Panc1 (cell line): ENCODE measurements at regions not wholly inside any gene's neighbourhood (a gene's known extent, or its start where the extent isn't known, plus 50 kb on each side); places are given as distances from the start of the nearest gene placed in this dataset.

Source experiments
- ATAC-seq: fragments of 200-7000 bp; cut with Tn5 transposase; 2 replicates; pipeline ENCODE4 v1.9.1; 2020; ENCODE audit warnings: mild to moderate bottlenecking, moderate library complexity
- BruUV-seq: library from RNA; stranded (reverse); fragments of 400-500 nt; replicated peaks from 2 replicates; lab custom pipeline; 2021; lab: Mats Ljungman, UMichigan
- CTCF ChIA-PET: fragments of 300-600 bp; sonication (Branson Sonifier 250); formaldehyde crosslinking; loops from one replicate; lab custom pipeline; 2022; ENCODE audit warnings: antibody characterized with exemption; lab: Charles Lee
- POLR2A ChIA-PET: fragments of 300-600 bp; sonication (Branson Sonifier 250); formaldehyde crosslinking; loops from one replicate; lab custom pipeline; 2022; ENCODE audit warnings: antibody characterized with exemption; lab: Charles Lee
- DNase-seq: peaks from one replicate; pipeline ENCODE4 v3.0.0-alpha.2; 2010; ENCODE audit warnings: low read depth, low spot score
- H3K27ac ChIP-seq: 2 replicates; pipeline ENCODE4 v1.5.1; 2011; ENCODE audit warnings: mild to moderate bottlenecking, low read length, inconsistent platforms
- H3K27me3 ChIP-seq: fragments of 200-500 bp; sonication (Bioruptor generic); 2 replicates; pipeline ENCODE4 v1.6.0; 2014; ENCODE audit warnings: low read length, inconsistent platforms; ENCODE audit not compliant: control insufficient read depth, insufficient read depth
- H3K36me3 ChIP-seq: fragments of 200-500 bp; sonication (Bioruptor generic); 2 replicates; pipeline ENCODE4 v1.5.1; 2014; ENCODE audit warnings: inconsistent platforms, mild to moderate bottlenecking, low read length, moderate library complexity; ENCODE audit not compliant: control insufficient read depth, insufficient read depth
- H3K4me1 ChIP-seq: 2 replicates; pipeline ENCODE4 v1.5.1; 2011; ENCODE audit warnings: inconsistent platforms, mild to moderate bottlenecking, low read length, moderate library complexity; ENCODE audit not compliant: control insufficient read depth, insufficient read depth
- H3K4me3 ChIP-seq, 2 experiments: 2 replicates each; pipeline ENCODE4 v1.5.1; 2011 to 2012; ENCODE audit warnings: low read depth in 2 of 2, low read length in 2 of 2, mild to moderate bottlenecking in 2 of 2, inconsistent platforms in 1 of 2, moderate library complexity in 1 of 2
- H3K9me3 ChIP-seq: fragments of 200-500 bp; sonication (Bioruptor generic); 2 replicates; pipeline ENCODE4 v1.5.1; 2014; ENCODE audit warnings: low read depth, mild to moderate bottlenecking, inconsistent platforms, low read length, moderate library complexity; ENCODE audit not compliant: control insufficient read depth, insufficient read depth
- CTCF ChIP-seq: fragments of 450-650 bp; IDR thresholded peaks from 2 replicates; pipeline ENCODE4 v1.5.1; 2017; ENCODE audit warnings: mild to moderate bottlenecking
- POLR2AphosphoS5 ChIP-seq: IDR thresholded peaks from 2 replicates; pipeline ENCODE4 v1.6.1; 2012; ENCODE audit warnings: mild to moderate bottlenecking, low read depth, low read length, moderate library complexity
- REST ChIP-seq, 2 experiments: IDR thresholded peaks; 2 replicates each; pipeline ENCODE4 v1.6.1; 2011 to 2012; ENCODE audit warnings: low read depth in 2 of 2, control low read depth in 1 of 2, low read length in 1 of 2, mild to moderate bottlenecking in 1 of 2, moderate library complexity in 1 of 2; ENCODE audit not compliant: insufficient read depth in 1 of 2
- SIN3A ChIP-seq: IDR thresholded peaks from 2 replicates; pipeline ENCODE4 v1.6.1; 2012; ENCODE audit warnings: low read depth, mild to moderate bottlenecking, low read length, moderate library complexity, borderline replicate concordance; ENCODE audit not compliant: insufficient read depth
- TCF7L2 ChIP-seq: IDR thresholded peaks from 2 replicates; pipeline ENCODE4 v1.6.1; 2011; ENCODE audit warnings: mild to moderate bottlenecking, low read depth, low read length, inconsistent platforms
- in situ Hi-C: cut with HindIII; loops from 2 replicates; pipeline ENCODE4 v1.10.0; 2016; ENCODE audit warnings: low sequenced_read_pairs, low pct_unique_long_range_greater_than_20kb
- intact Hi-C: fragments of 100-400 bp; cut with micrococcal nuclease; formaldehyde crosslinking; loops from one replicate; pipeline ENCODE4 v1.10.0; 2022; ENCODE audit not compliant: unreplicated experiment

- in situ Hi-C loops (no loop called here), intact Hi-C loops (no loop called here)
- no peak overlapping the region for H3K4me3 ChIP-seq
- H3K36me3 ChIP-seq: no peaks in the 10 kb centered on the region
- no peak for ATAC-seq
- TF ChIP-seq TCF7L2 (no peak), SIN3A (no peak), CTCF (no peak), POLR2AphosphoS5 (no peak), REST (IDR thresholded peaks at IDR 0.05; ENCODE audit: insufficient read depth in 1 of 2, low read depth in 2 of 2, low read length in 1 of 2) (no peak)
- no peaks in the 10 kb centered on the region for H3K27me3 ChIP-seq
- no peak for DNase-seq
- CTCF ChIA-PET: no interaction called here
- POLR2A ChIA-PET: no interaction called here
- no peak overlapping the region for H3K27ac ChIP-seq
- H3K9me3 ChIP-seq: no peaks in the 10 kb centered on the region
- no peaks in the 10 kb centered on the region for H3K4me1 ChIP-seq
- BruUV-seq: no TSS peak
Measured at GRCh38 chr13:55761986-55762385, 1378.7 kb upstream of the PRR20A start.

GRCh38 chr13:55777612-55778011 is 1363.1 kb upstream of the PRR20A start:
- Histone ChIP-seq H3K4me1 (no peaks in the 10 kb centered on the region), H3K27me3 (no peaks in the 10 kb centered on the region), H3K4me3 (no peak overlapping the region), H3K36me3 (no peaks in the 10 kb centered on the region), H3K27ac (no peak overlapping the region), H3K9me3 (no peaks in the 10 kb centered on the region)
- BruUV-seq: no TSS peak
- TF ChIP-seq TCF7L2 (no peak), REST (IDR thresholded peaks at IDR 0.05; ENCODE audit: insufficient read depth in 1 of 2, low read depth in 2 of 2, low read length in 1 of 2) (no peak), CTCF (no peak), POLR2AphosphoS5 (no peak), SIN3A (no peak)
- in situ Hi-C loops (no loop called here), intact Hi-C loops (no loop called here)
- CTCF ChIA-PET: no interaction called here
- DNase-seq (no peak), ATAC-seq (no peak)
- POLR2A ChIA-PET: no interaction called here
